ENCODE measurements at regions not wholly inside any gene's neighbourhood (a gene's known extent, or its start where the extent isn't known, plus 50 kb on each side); places are given as distances from the start of the nearest gene placed in this dataset.

DNA sequence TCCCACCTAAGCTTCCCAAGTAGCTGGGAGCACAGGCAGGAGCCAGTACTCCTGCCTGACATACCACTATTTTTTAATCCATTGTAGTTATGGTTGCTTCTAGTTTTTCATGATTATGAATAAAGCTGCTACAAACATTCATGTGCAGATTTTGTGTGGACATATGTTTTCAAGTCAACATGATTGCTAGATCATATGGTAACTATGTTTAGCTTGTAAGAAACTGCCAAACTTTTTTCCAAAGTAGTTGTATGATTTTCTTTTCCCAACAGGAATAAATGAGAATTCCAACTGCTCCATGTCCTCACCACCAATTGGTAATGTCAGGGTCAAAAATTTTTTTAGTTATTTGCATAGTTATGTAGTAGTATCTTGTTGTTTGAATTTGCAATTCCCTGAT is 136.8 kb upstream of the THRB start:
- Histone ChIP-seq H3K4me1 (ENCODE audit: control insufficient read depth, insufficient read depth, low read length) (no peaks in the 10 kb centered on the region), H4K8ac (ENCODE audit: low read depth in 2 of 2, low read length in 2 of 2) (no peak overlapping the region), H2BK5ac (ENCODE audit: low read depth, low read length, poor library complexity, severe bottlenecking) (no peak overlapping the region), H3K4ac (ENCODE audit: low read depth, low read length) (no peak overlapping the region), H4K5ac (ENCODE audit: low read depth, low read length) (no peak overlapping the region), H3K27me3 (ENCODE audit: control insufficient read depth, insufficient read depth, low read length) (no peaks in the 10 kb centered on the region), H3K9me1 (ENCODE audit: insufficient read depth, low read length) (no peaks in the 10 kb centered on the region), H4K20me1 (ENCODE audit: insufficient read depth, low read length) (no peaks in the 10 kb centered on the region), H3K4me2 (ENCODE audit: low read depth, low read length) (no peak overlapping the region), H3K36me3 (ENCODE audit: control insufficient read depth, insufficient read depth, low read length) (no peaks in the 10 kb centered on the region), H4K91ac (ENCODE audit: insufficient read depth, low read depth, low read length) (no peak overlapping the region), H3K9ac (ENCODE audit: low read depth, low read length) (no peak overlapping the region), H2AFZ (replicated peaks; ENCODE audit: low read length, poor library complexity) (no peak overlapping the region), H3K27ac (ENCODE audit: insufficient read depth, low read length) (no peak overlapping the region), H3K56ac (ENCODE audit: extremely low read depth, insufficient read depth, low read length) (no peak overlapping the region), H3K18ac (ENCODE audit: low read depth, low read length) (no peak overlapping the region), H2BK20ac (ENCODE audit: low read depth, low read length) (no peak overlapping the region), H2BK120ac (ENCODE audit: low read depth, low read length) (no peak overlapping the region), H3K4me3 (ENCODE audit: insufficient read depth, low read depth, low read length) (no peak overlapping the region), H3K9me3 (ENCODE audit: control insufficient read depth, insufficient read depth, low read length) (no peaks in the 10 kb centered on the region), H2BK15ac (ENCODE audit: low read depth, low read length) (no peak overlapping the region), H3K79me1 (ENCODE audit: low read depth in 1 of 2, low read length in 2 of 2) (no peaks in the 10 kb centered on the region), H3K23ac (ENCODE audit: low read depth, low read length) (no peak overlapping the region), H2AK5ac (ENCODE audit: low read depth, low read length) (no peak overlapping the region), H2AK9ac (replicated peaks; ENCODE audit: low read depth, low read length, poor library complexity) (no peak overlapping the region), H3K14ac (replicated peaks; ENCODE audit: low read depth, low read length) (no peak overlapping the region)
- dilution Hi-C loops (cut with HindIII; ENCODE audit: low sequenced_read_pairs, unreplicated experiment) (no loop called here), in situ Hi-C loops (cut with MboI; ENCODE audit: low sequenced_read_pairs) (no loop called here), intact Hi-C loops (cut with micrococcal nuclease) (no loop called here)
- ChIA-PET CTCF (no interaction called here), POLR2A (ENCODE audit: unreplicated experiment) (no interaction called here)
- no peak for TF ChIP-seq MAFK (IDR thresholded peaks at IDR 0.05; ENCODE audit: low read depth, low read length)
- TF ChIP-seq, protein P1, sequence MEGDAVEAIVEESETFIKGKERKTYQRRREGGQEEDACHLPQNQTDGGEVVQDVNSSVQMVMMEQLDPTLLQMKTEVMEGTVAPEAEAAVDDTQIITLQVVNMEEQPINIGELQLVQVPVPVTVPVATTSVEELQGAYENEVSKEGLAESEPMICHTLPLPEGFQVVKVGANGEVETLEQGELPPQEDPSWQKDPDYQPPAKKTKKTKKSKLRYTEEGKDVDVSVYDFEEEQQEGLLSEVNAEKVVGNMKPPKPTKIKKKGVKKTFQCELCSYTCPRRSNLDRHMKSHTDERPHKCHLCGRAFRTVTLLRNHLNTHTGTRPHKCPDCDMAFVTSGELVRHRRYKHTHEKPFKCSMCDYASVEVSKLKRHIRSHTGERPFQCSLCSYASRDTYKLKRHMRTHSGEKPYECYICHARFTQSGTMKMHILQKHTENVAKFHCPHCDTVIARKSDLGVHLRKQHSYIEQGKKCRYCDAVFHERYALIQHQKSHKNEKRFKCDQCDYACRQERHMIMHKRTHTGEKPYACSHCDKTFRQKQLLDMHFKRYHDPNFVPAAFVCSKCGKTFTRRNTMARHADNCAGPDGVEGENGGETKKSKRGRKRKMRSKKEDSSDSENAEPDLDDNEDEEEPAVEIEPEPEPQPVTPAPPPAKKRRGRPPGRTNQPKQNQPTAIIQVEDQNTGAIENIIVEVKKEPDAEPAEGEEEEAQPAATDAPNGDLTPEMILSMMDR (conservative IDR thresholded peaks at IDR 0.05; ENCODE audit: low read depth, low read length): no peak
- no peak for TF ChIP-seq MXI1 (IDR thresholded peaks at IDR 0.05; ENCODE audit: borderline replicate concordance, low read depth, low read length)
- TF ChIP-seq, protein P2, sequence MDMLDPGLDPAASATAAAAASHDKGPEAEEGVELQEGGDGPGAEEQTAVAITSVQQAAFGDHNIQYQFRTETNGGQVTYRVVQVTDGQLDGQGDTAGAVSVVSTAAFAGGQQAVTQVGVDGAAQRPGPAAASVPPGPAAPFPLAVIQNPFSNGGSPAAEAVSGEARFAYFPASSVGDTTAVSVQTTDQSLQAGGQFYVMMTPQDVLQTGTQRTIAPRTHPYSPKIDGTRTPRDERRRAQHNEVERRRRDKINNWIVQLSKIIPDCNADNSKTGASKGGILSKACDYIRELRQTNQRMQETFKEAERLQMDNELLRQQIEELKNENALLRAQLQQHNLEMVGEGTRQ (IDR thresholded peaks at IDR 0.05; ENCODE audit: low read depth, low read length): no peak
- TF ChIP-seq CHD1 (IDR thresholded peaks at IDR 0.05; ENCODE audit: low read depth, low read length): no peak
- TF ChIP-seq, protein P3, sequence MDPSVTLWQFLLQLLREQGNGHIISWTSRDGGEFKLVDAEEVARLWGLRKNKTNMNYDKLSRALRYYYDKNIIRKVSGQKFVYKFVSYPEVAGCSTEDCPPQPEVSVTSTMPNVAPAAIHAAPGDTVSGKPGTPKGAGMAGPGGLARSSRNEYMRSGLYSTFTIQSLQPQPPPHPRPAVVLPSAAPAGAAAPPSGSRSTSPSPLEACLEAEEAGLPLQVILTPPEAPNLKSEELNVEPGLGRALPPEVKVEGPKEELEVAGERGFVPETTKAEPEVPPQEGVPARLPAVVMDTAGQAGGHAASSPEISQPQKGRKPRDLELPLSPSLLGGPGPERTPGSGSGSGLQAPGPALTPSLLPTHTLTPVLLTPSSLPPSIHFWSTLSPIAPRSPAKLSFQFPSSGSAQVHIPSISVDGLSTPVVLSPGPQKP (IDR thresholded peaks at IDR 0.05; ENCODE audit: borderline replicate concordance, low read depth, low read length): no peak
- TF ChIP-seq FOS (IDR thresholded peaks at IDR 0.05; ENCODE audit: low read depth, low read length): no peak
- TF ChIP-seq MAZ (IDR thresholded peaks at IDR 0.05; ENCODE audit: borderline replicate concordance, low read depth, low read length): no peak
- no peak for TF ChIP-seq RCOR1 (IDR thresholded peaks at IDR 0.05; ENCODE audit: insufficient replicate concordance, low read length)
- TF ChIP-seq RFX5 (IDR thresholded peaks at IDR 0.05; ENCODE audit: low read depth, low read length): no peak
- TF ChIP-seq RAD21 (IDR thresholded peaks at IDR 0.05; ENCODE audit: low read length): no peak
- no peak for TF ChIP-seq CEBPB (IDR thresholded peaks at IDR 0.05; ENCODE audit: low read depth, low read length)
- no peak for TF ChIP-seq SMC3 (IDR thresholded peaks at IDR 0.05; ENCODE audit: low read depth, low read length)
- TF ChIP-seq POLR2A (IDR thresholded peaks at IDR 0.05; ENCODE audit: low read depth, low read length): no peak
- no peak for TF ChIP-seq BHLHE40 (IDR thresholded peaks at IDR 0.05; ENCODE audit: low read depth, low read length)
- no peak for TF ChIP-seq NFE2L2 (IDR thresholded peaks at IDR 0.05; ENCODE audit: low read depth, low read length)
- no peak for DNase-seq
- BruUV-seq (replicated peaks): no TSS peak
- no peak for ATAC-seq (ENCODE audit: low read depth)
